GM12891 (cell line): ENCODE measurements at regions not wholly inside any gene's neighbourhood (a gene's known extent, or its start where the extent isn't known, plus 50 kb on each side); places are given as distances from the start of the nearest gene placed in this dataset.

ENCODE experiments used
- POLR2A ChIP-seq: IDR thresholded peaks from 2 replicates; pipeline ENCODE4 v1.6.1; 2011; ENCODE audit warnings: low read depth, low read length, control low read depth
- POLR2AphosphoS5 ChIP-seq: IDR thresholded peaks from 2 replicates; pipeline ENCODE4 v1.6.1; 2011; ENCODE audit warnings: low read depth, low read length, control low read depth
- POU2F2 ChIP-seq: IDR thresholded peaks from 2 replicates; pipeline ENCODE4 v1.6.1; 2011; ENCODE audit warnings: low read depth, mild to moderate bottlenecking, control low read depth, low read length, moderate library complexity

DNA sequence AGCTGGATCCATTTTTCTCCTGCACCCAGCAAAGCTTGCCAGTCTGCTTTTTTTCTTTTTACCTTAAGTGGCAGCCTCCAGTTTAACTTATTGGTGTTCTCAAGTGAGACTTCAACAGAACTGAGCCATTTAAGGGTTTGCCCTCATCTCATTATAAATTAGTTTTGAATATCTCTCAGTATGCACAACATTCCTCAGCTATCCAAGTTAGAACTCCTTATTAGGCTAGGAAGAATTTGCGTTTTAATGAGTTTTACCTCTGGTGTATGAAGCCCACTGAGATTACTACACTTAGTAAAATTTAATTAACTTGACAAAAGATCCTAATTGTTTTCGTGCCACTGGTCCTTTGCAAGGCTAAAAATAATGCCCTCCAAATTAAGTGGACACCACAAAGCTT, 232.4 kb downstream of the CDH11 start:
- TF ChIP-seq POLR2AphosphoS5 (no peak), POU2F2 (no peak), POLR2A (no peak)
